CD4-positive, alpha-beta T cell treated with Interferon alpha-2 for 1 hour (primary cell): ENCODE measurements at regions not wholly inside any gene's neighbourhood (a gene's known extent, or its start where the extent isn't known, plus 50 kb on each side); places are given as distances from the start of the nearest gene placed in this dataset.

Experiments
- DNase-seq, 2 donors: peaks; one replicate each; pipeline ENCODE4 v3.0.0-alpha.2; 2020 to 2022

- no peak for DNase-seq
Observed at GRCh38 chr4:57554556-57555092, 444.4 kb upstream of the IGFBP7 start.

GRCh38 chr4:57553728-57554127 lies 443.5 kb upstream of the IGFBP7 start:
- no peak for DNase-seq

- no peak for DNase-seq
Observed at GRCh38 chr4:57550198-57550597, 440.0 kb upstream of the IGFBP7 start.

- no peak for DNase-seq
Observed at GRCh38 chr4:57548856-57549255, 438.7 kb upstream of the IGFBP7 start.

GRCh38 chr4:57544811-57545654 lies 434.8 kb upstream of the IGFBP7 start:
- DNase-seq = no peak

- DNase-seq = no peak
Observed at GRCh38 chr4:57504797-57505530, 394.8 kb upstream of the IGFBP7 start.

- DNase-seq = no peak
Observed at GRCh38 chr4:57504139-57504538, 394.0 kb upstream of the IGFBP7 start.

- DNase-seq = no peak
Observed at GRCh38 chr4:57501720-57502119, 391.5 kb upstream of the IGFBP7 start.

- DNase-seq = no peak
Observed at GRCh38 chr4:57499786-57500185, 389.6 kb upstream of the IGFBP7 start.

GRCh38 chr4:57498251-57498650 lies 388.1 kb upstream of the IGFBP7 start:
- DNase-seq = no peak

GRCh38 chr4:57496697-57497471 lies 386.7 kb upstream of the IGFBP7 start:
- no peak for DNase-seq

GRCh38 chr4:57494821-57495220 lies 384.6 kb upstream of the IGFBP7 start:
- no peak for DNase-seq

GRCh38 chr4:57492251-57492878 lies 382.2 kb upstream of the IGFBP7 start:
- DNase-seq = no peak

GRCh38 chr4:57491388-57491787 lies 381.2 kb upstream of the IGFBP7 start:
- DNase-seq = no peak

- no peak for DNase-seq
Observed at GRCh38 chr4:57490520-57491255, 380.5 kb upstream of the IGFBP7 start.

- no peak for DNase-seq
Observed at GRCh38 chr4:57488366-57489162, 378.4 kb upstream of the IGFBP7 start.

GRCh38 chr4:57475424-57475823 lies 365.2 kb upstream of the IGFBP7 start:
- no peak for DNase-seq

GRCh38 chr4:57465321-57466056 lies 355.3 kb upstream of the IGFBP7 start:
- no peak for DNase-seq

GRCh38 chr4:57462843-57463242 lies 352.7 kb upstream of the IGFBP7 start:
- no peak for DNase-seq

- no peak for DNase-seq
Observed at GRCh38 chr4:57460967-57461366, 350.8 kb upstream of the IGFBP7 start.
